DMS79 treated with DMSO at 0.1 percent for 48 hours (cell line): ENCODE measurements at regions not wholly inside any gene's neighbourhood (a gene's known extent, or its start where the extent isn't known, plus 50 kb on each side); places are given as distances from the start of the nearest gene placed in this dataset.

Experiments used
- DNase-seq: peaks from one replicate; lab custom pipeline; 2025; lab: John Stamatoyannopoulos, UW

DNA sequence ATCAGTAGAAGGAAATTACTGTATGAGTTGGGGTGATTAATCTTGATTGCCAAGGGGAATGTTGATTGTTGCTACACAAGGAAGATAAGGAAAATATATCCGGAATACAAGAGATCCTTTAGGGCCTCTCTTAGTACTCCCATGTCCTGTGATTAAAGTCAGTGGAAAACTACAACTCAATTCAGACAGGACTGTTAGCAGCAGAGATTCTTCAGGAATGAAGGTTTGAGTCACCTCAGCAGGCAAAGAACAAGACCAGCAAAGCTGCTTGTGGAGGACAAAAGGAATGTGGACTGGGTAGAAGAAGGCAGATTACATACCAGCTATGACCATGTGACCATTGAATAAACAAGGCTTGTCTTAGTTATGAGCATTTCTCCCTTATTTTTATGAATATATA, 478.2 kb downstream of the BUD13 start:
- DNase-seq = no peak

DNA sequence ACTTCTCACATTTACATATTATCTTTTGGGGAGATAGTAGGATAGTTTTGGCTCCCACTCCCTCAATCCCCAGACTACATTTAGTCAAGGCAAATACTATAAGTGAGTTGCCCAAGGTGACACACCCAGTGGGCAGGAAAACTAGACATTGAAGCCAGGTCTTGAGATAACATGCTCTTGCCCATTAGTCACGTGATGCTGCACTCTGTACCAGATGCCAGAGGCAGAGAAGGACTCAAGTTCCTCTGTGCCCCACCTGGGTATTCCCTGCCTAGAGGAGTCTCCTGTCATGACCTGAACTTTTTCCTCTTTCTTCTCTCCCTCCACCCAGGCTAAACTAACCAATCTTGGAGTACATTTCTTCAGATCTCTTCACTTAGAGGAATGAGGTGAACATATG, 484.9 kb downstream of the BUD13 start:
- no peak for DNase-seq

- DNase-seq = no peak
Observed at GRCh38 chr11:116285026-116285425, 487.8 kb downstream of the BUD13 start.

DNA sequence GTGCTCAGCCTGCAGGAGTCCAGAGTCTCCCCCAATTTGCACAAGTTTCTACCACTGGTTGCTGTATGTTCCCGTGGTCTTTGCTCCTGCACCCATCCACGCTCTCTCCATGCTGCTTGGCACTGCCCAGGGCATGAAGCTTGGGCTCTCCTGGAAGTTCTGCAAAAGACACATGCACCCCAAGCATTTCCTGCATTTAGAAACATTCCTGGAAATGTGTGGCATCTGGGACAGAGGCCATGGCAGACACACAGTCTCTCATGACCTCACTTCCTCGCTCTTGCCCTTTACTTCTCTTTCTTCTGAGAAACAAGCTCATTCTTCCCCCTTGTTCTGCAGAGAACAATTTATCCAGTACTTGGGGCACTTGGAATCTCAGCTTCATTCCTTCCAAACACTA, 489.5 kb downstream of the BUD13 start:
- DNase-seq = no peak

- DNase-seq = no peak
Observed at GRCh38 chr11:116282481-116282880, 490.3 kb downstream of the BUD13 start.

- DNase-seq = no peak
Observed at GRCh38 chr11:116281173-116282160, 491.3 kb downstream of the BUD13 start.

GRCh38 chr11:116279511-116279910, 493.3 kb downstream of the BUD13 start:
- no peak for DNase-seq

DNA sequence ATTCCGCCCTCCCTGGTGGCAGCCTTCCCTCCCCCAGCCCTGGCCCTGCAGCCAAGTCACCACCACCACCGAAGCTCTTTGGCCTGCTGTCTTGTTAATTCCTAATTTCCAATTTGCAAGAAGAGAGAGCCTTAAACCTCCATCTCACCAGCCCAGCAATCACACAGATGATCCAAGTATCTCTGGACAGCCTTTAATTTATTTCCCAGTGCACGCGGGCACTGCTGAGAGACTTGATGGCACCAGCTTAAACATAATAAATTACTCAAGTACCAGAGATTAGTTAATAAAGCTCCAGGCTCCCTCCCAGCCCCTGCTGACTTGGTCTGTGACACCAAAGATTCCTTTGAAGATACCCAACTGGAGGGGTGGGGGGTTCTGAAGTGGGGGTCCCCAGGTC, 494.7 kb downstream of the BUD13 start:
- no peak for DNase-seq

DNA sequence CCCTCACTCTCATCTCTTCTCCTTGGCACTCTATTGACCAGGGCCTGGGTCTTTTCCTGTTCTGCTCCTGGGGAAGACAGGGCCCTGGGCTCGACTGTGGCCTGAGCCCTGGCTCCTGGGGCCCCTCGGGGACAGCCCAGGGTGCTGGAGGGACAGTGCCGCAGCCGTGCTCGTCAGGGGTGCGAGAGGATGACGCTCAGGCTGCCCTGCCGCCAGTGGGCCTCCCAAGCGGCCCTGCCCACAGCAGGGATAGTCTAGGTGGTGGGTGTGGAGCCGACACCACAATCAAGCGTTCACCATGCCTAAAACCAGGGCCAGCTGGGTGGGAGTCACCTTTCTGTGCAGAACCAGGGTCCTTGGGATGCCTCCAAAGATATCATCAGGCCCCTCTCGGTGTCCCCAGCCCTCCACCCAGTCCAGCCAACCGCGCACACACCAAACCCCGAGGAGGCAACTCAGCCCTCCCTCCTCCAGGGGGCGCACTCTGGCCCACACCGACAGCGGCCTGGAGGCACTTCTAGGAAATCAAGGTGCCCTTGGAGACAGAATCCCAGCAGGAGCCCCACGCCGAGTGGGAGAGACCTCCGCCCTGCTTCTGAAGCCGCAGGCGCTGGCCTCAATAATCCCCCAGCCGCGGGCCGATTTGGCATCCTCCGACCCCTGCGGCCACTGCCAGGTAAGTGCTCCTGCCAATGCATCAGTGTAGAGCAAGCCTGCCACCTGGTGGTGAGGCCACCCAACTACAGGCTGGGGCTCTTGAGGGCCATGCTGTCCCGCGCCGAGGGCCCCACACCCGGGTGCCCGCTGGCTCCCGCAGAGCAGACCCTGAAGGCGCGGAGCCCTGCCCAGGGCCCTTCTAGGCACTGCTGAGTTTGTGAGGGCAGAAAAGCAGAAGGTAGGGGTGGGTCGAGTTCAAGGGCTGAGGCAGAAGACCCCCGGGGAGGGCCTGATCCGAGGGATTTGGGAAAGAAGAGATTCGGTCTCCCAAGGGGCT, 496.4 kb downstream of the BUD13 start:
- DNase-seq = no peak

DNA sequence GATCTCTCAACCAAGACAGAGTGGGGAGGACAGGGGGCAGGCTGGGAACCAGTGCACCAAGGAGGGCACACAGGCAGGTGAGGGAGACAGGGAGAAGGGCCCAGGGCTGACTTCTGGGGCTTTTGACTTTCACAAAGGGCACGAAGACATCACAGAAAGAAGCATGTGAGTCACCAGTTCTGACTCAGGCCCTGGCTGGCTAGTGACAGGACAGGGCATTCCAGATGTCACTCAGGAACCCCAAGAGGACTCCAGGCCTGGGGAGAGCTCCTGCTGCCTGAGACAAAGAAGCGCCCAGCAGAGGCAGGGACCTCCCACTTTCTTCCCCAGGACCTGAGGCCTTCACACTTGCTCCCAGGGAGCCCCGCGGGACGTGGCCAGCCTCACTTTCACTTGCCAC, 497.2 kb downstream of the BUD13 start:
- no peak for DNase-seq

DNA sequence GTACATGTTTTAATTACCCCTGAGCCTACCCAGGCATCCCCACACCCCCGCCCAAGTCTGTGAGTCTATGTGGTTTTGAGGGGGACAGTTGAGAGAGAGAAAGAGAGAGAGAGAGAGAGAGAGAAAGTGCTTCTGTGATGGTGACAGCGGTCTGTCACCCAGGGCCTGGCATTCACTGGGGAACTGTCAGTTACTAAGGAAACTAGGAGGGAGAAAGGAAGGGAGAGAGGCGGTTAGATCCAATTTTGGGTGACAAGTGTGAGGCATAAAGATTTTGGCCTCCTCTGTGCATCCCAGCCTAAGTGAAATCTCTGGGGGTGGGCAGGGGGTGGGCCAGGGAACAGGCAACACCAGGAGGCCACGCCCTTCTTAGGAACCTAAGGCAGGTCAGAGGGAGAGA, 498.3 kb downstream of the BUD13 start:
- DNase-seq = no peak

GRCh38 chr11:116272181-116272789, 500.5 kb downstream of the BUD13 start:
- DNase-seq = no peak

- no peak for DNase-seq
Observed at GRCh38 chr11:116271479-116271878, 501.3 kb downstream of the BUD13 start.

- DNase-seq = no peak
Observed at GRCh38 chr11:116267146-116267545, 505.6 kb downstream of the BUD13 start.

- no peak for DNase-seq
Observed at GRCh38 chr11:116263770-116264169, 509.0 kb downstream of the BUD13 start.

GRCh38 chr11:116263019-116263418, 509.8 kb downstream of the BUD13 start:
- peak; percentile 53 for DNase-seq

GRCh38 chr11:116262370-116262769, 510.4 kb downstream of the BUD13 start:
- no peak for DNase-seq

- no peak for DNase-seq
Observed at GRCh38 chr11:116261606-116262005, 511.2 kb downstream of the BUD13 start.

DNA sequence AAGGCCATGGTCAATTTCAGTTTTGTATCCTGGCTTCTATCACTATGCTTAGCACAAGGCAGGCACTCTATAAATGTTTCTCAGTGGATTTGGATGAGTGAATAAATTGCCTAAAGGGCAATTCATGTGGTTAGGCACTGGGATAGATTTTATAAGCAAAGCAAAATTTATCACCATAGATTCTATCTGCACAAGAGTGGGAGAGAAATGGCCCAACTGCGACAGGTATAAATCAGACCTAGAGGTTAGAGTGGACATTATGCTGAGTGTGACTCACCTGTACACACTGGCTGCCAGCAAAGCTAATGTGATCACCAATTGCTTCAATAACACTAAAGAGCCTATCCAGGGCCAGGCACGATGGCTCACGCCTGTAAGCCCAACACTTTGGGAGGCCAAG, 514.0 kb downstream of the BUD13 start:
- DNase-seq = peak; percentile 83

DNA sequence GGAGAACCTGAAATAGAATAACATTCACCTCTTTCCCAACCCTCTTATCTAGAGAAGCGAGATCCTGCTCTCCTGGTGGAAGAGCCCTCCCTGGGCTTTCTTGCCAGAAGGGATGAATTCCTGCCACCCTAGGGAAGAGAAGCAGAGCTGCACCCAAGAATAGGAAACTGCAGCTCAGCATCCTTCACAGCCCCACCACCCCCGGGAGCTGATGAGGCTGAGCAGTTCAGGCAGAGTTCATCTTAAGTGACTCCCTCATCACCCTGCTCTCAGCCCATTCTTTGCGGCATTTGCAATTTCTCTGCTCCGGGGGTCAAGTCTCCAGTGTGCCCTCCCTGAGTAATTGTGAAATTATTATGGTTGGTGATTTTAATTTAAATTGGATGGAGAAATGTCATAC, 514.9 kb downstream of the BUD13 start:
- DNase-seq = no peak

- DNase-seq = no peak
Observed at GRCh38 chr11:116257092-116257491, 515.7 kb downstream of the BUD13 start.

- DNase-seq = no peak
Observed at GRCh38 chr11:116256215-116256614, 516.6 kb downstream of the BUD13 start.
